HG03139 (cell line): ENCODE measurements at regions not wholly inside any gene's neighbourhood (a gene's known extent, or its start where the extent isn't known, plus 50 kb on each side); places are given as distances from the start of the nearest gene placed in this dataset.
A peak's percentile ranks its signal among the peaks of the same experiment; 100 is the strongest.

Experiments
- ATAC-seq: cut with Tn5 transposase; IDR thresholded peaks from one replicate; pipeline ENCODE4 v1.9.1; 2021; ENCODE audit not compliant: unreplicated experiment

- ATAC-seq: no peak
These were observed 509.0 kb upstream of the GOLIM4 start for GRCh38 chr3:168604767-168605166.

GRCh38 chr3:168598250-168598649 is 502.5 kb upstream of the GOLIM4 start:
- ATAC-seq: no peak

GRCh38 chr3:168596175-168596823 is 500.6 kb upstream of the GOLIM4 start:
- no peak for ATAC-seq

- no peak for ATAC-seq
These were observed 495.9 kb upstream of the GOLIM4 start for GRCh38 chr3:168591587-168591986.

- ATAC-seq: no peak
These were observed 493.7 kb upstream of the GOLIM4 start for GRCh38 chr3:168589376-168589775.

GRCh38 chr3:168585544-168585943 is 489.8 kb upstream of the GOLIM4 start:
- peak; percentile 63 for ATAC-seq

- ATAC-seq: no peak
These were observed 488.3 kb upstream of the GOLIM4 start for GRCh38 chr3:168583977-168584376.

GRCh38 chr3:168582503-168582902 is 486.8 kb upstream of the GOLIM4 start:
- ATAC-seq: no peak

- ATAC-seq: no peak
These were observed 486.1 kb upstream of the GOLIM4 start for GRCh38 chr3:168581771-168582225.

GRCh38 chr3:168579010-168579409 is 483.3 kb upstream of the GOLIM4 start:
- ATAC-seq: no peak

- ATAC-seq: no peak
These were observed 480.0 kb upstream of the GOLIM4 start for GRCh38 chr3:168575750-168576149.

GRCh38 chr3:168574455-168575158 is 478.9 kb upstream of the GOLIM4 start:
- ATAC-seq: no peak

- ATAC-seq: no peak
These were observed 474.9 kb upstream of the GOLIM4 start for GRCh38 chr3:168570404-168571155.

GRCh38 chr3:168558728-168559411 is 463.1 kb upstream of the GOLIM4 start:
- no peak for ATAC-seq

GRCh38 chr3:168552251-168552650 is 456.5 kb upstream of the GOLIM4 start:
- no peak for ATAC-seq

GRCh38 chr3:168548719-168549118 is 453.0 kb upstream of the GOLIM4 start:
- ATAC-seq: no peak

GRCh38 chr3:168546707-168547106 is 451.0 kb upstream of the GOLIM4 start:
- no peak for ATAC-seq

- ATAC-seq: no peak
These were observed 449.9 kb upstream of the GOLIM4 start for GRCh38 chr3:168545591-168545990.

- no peak for ATAC-seq
These were observed 448.6 kb upstream of the GOLIM4 start for GRCh38 chr3:168544097-168544957.

GRCh38 chr3:168540726-168541125 is 445.0 kb upstream of the GOLIM4 start:
- ATAC-seq: no peak
